ENCODE measurements at regions not wholly inside any gene's neighbourhood (a gene's known extent, or its start where the extent isn't known, plus 50 kb on each side); places are given as distances from the start of the nearest gene placed in this dataset.

DNA sequence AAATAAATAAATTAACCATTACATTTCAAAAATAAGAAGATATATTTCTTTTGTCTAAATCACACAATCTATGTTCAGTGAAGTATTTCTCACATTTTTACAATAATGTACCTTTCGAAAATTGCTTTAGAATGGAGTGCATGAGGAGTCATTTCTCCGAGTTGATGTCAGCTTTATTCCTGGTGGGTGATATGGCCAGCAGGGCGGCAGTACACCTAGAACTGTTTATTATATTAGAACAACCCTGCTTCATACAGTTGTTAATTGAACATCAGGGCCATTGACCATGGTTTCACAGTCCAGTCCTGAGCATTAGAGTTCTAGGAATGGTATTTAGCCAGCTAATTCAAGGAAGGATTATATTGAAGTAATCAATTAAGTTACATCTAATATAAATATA is 696.3 kb upstream of the SLC10A2 start:
- ChIA-PET CTCF (no interaction called here), POLR2A (ENCODE audit: unreplicated experiment) (no interaction called here)
- Histone ChIP-seq H2BK120ac (ENCODE audit: low read depth, low read length) (no peak overlapping the region), H4K8ac (ENCODE audit: low read depth in 2 of 2, low read length in 2 of 2) (no peak overlapping the region), H2BK5ac (ENCODE audit: low read depth, low read length, poor library complexity, severe bottlenecking) (no peak overlapping the region), H2BK15ac (ENCODE audit: low read depth, low read length) (no peak overlapping the region), H4K91ac (ENCODE audit: insufficient read depth, low read depth, low read length) (no peak overlapping the region), H2AFZ (replicated peaks; ENCODE audit: low read length, poor library complexity) (no peak overlapping the region), H2AK5ac (ENCODE audit: low read depth, low read length) (no peak overlapping the region), H3K4ac (ENCODE audit: low read depth, low read length) (no peak overlapping the region), H3K27me3 (ENCODE audit: control insufficient read depth, insufficient read depth, low read length) (no peaks in the 10 kb centered on the region), H3K4me1 (ENCODE audit: control insufficient read depth, insufficient read depth, low read length) (no peaks in the 10 kb centered on the region), H3K79me1 (ENCODE audit: low read depth in 1 of 2, low read length in 2 of 2) (no peaks in the 10 kb centered on the region), H3K4me3 (ENCODE audit: insufficient read depth, low read depth, low read length) (no peak overlapping the region), H2BK20ac (ENCODE audit: low read depth, low read length) (no peak overlapping the region), H3K4me2 (ENCODE audit: low read depth, low read length) (no peak overlapping the region), H3K9me1 (ENCODE audit: insufficient read depth, low read length) (no peaks in the 10 kb centered on the region), H3K14ac (replicated peaks; ENCODE audit: low read depth, low read length) (no peak overlapping the region), H3K27ac (ENCODE audit: insufficient read depth, low read length) (no peak overlapping the region), H3K18ac (ENCODE audit: low read depth, low read length) (no peak overlapping the region), H4K5ac (ENCODE audit: low read depth, low read length) (no peak overlapping the region), H4K20me1 (ENCODE audit: insufficient read depth, low read length) (no peaks in the 10 kb centered on the region), H3K23ac (ENCODE audit: low read depth, low read length) (no peak overlapping the region), H2AK9ac (replicated peaks; ENCODE audit: low read depth, low read length, poor library complexity) (no peak overlapping the region), H3K56ac (ENCODE audit: extremely low read depth, insufficient read depth, low read length) (no peak overlapping the region), H3K9ac (ENCODE audit: low read depth, low read length) (no peak overlapping the region), H3K36me3 (ENCODE audit: control insufficient read depth, insufficient read depth, low read length) (no peaks in the 10 kb centered on the region), H3K9me3 (ENCODE audit: control insufficient read depth, insufficient read depth, low read length) (peaks cover 2% of the 10 kb centered on the region)
- BruUV-seq (replicated peaks), result no TSS peak
- WGBS, 2 experiments (ENCODE audit: extremely low coverage in 2 of 2, insufficient read length in 1 of 2), result no CpG with 5 or more reads among the region's 3 CpGs
- DNase-seq (no peak), ATAC-seq (ENCODE audit: low read depth) (no peak)
- in situ Hi-C loops (cut with MboI; ENCODE audit: low sequenced_read_pairs) (no loop called here), dilution Hi-C loops (cut with HindIII; ENCODE audit: low sequenced_read_pairs, unreplicated experiment) (no loop called here), intact Hi-C loops (cut with micrococcal nuclease) (no loop called here)
- TF ChIP-seq, protein P1, sequence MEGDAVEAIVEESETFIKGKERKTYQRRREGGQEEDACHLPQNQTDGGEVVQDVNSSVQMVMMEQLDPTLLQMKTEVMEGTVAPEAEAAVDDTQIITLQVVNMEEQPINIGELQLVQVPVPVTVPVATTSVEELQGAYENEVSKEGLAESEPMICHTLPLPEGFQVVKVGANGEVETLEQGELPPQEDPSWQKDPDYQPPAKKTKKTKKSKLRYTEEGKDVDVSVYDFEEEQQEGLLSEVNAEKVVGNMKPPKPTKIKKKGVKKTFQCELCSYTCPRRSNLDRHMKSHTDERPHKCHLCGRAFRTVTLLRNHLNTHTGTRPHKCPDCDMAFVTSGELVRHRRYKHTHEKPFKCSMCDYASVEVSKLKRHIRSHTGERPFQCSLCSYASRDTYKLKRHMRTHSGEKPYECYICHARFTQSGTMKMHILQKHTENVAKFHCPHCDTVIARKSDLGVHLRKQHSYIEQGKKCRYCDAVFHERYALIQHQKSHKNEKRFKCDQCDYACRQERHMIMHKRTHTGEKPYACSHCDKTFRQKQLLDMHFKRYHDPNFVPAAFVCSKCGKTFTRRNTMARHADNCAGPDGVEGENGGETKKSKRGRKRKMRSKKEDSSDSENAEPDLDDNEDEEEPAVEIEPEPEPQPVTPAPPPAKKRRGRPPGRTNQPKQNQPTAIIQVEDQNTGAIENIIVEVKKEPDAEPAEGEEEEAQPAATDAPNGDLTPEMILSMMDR (conservative IDR thresholded peaks at IDR 0.05; ENCODE audit: low read depth, low read length), result no peak
- TF ChIP-seq BHLHE40 (IDR thresholded peaks at IDR 0.05; ENCODE audit: low read depth, low read length) (no peak), RFX5 (IDR thresholded peaks at IDR 0.05; ENCODE audit: low read depth, low read length) (no peak), MXI1 (IDR thresholded peaks at IDR 0.05; ENCODE audit: borderline replicate concordance, low read depth, low read length) (no peak), CEBPB (IDR thresholded peaks at IDR 0.05; ENCODE audit: low read depth, low read length) (no peak), USF2 (IDR thresholded peaks at IDR 0.05; ENCODE audit: low read depth, low read length) (no peak), SMC3 (IDR thresholded peaks at IDR 0.05; ENCODE audit: low read depth, low read length) (no peak), RCOR1 (IDR thresholded peaks at IDR 0.05; ENCODE audit: insufficient replicate concordance, low read length) (no peak), ELK1 (IDR thresholded peaks at IDR 0.05; ENCODE audit: borderline replicate concordance, low read depth, low read length) (no peak), MAFK (IDR thresholded peaks at IDR 0.05; ENCODE audit: low read depth, low read length) (no peak)

Measured in IMR-90 (cell line).